ENCODE measurements at regions not wholly inside any gene's neighbourhood (a gene's known extent, or its start where the extent isn't known, plus 50 kb on each side); places are given as distances from the start of the nearest gene placed in this dataset.

DNA sequence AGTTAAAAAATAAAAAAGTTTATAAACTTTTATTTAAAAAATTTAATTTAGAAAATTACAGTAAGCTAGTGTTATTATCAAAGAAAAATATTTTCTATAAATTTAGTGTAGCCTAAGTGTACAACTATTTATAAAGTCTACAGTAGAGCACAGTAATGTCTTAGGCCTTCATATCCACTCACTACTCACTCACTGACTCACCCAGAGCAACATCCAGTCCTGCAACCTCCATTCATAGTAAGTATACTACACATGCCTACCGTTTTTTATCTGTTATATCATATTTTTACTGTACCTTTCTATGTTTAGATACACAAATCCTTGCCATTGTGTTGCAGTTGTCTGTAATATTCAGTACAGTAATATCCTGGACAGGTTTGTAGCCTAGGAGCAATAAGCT lies 129.0 kb upstream of the FAM47B start:
- TF ChIP-seq EZH2 (IDR thresholded peaks at IDR 0.05; ENCODE audit: insufficient read depth, poor library complexity, severe bottlenecking) (no peak), EZH2phosphoT487 (IDR thresholded peaks at IDR 0.05; ENCODE audit: insufficient read depth, low read depth) (no peak)
